ENCODE measurements at regions not wholly inside any gene's neighbourhood (a gene's known extent, or its start where the extent isn't known, plus 50 kb on each side); places are given as distances from the start of the nearest gene placed in this dataset.

DNA sequence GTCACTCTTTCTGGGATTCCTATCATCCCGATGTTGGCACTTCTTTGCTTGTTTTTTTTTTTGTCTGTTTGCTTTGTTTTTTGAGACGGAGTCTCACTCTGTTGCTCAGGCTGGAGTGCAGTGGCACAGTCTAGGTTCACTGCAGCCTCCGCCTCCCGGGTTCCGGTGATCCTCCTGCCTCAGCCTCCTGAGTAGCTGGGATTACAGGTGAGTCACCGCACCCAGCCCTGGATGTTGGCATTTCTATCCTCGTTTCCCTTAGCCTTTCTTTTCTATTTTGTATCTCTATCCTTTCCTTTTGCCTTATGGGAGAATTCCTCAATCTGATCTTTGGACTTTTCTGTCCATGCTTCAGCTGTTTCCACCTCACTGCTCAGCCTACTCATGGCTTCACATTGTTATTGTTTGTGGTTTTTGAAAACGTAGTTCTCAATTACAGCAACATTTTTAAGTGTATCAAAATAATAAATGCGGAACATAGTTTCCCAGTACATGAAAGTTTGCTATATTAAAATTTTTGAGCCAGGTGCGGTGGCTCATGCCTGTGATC is 62.1 kb upstream of the ZNF516 start:
- TF ChIP-seq, protein P1, sequence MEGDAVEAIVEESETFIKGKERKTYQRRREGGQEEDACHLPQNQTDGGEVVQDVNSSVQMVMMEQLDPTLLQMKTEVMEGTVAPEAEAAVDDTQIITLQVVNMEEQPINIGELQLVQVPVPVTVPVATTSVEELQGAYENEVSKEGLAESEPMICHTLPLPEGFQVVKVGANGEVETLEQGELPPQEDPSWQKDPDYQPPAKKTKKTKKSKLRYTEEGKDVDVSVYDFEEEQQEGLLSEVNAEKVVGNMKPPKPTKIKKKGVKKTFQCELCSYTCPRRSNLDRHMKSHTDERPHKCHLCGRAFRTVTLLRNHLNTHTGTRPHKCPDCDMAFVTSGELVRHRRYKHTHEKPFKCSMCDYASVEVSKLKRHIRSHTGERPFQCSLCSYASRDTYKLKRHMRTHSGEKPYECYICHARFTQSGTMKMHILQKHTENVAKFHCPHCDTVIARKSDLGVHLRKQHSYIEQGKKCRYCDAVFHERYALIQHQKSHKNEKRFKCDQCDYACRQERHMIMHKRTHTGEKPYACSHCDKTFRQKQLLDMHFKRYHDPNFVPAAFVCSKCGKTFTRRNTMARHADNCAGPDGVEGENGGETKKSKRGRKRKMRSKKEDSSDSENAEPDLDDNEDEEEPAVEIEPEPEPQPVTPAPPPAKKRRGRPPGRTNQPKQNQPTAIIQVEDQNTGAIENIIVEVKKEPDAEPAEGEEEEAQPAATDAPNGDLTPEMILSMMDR (IDR thresholded peaks at IDR 0.05; ENCODE audit: control extremely low read depth in 1 of 3, insufficient read depth in 1 of 3, low read depth in 1 of 3, low read length in 3 of 3), result no peak
- TF ChIP-seq POLR2A (IDR thresholded peaks at IDR 0.05; ENCODE audit: control extremely low read depth in 1 of 2, low read depth in 2 of 2, low read length in 2 of 2), result no peak
- no peak for TF ChIP-seq FOSL1 (IDR thresholded peaks at IDR 0.05; ENCODE audit: insufficient read depth, low read depth, low read length)
- no peak for TF ChIP-seq RAD21 (IDR thresholded peaks at IDR 0.05 in 1 of 2, conservative IDR thresholded peaks at IDR 0.05 in 1 of 2; ENCODE audit: low read depth in 2 of 2, low read length in 2 of 2)
- TF ChIP-seq ATF3 (IDR thresholded peaks at IDR 0.05; ENCODE audit: insufficient read depth, low read depth, low read length), result no peak
- no peak for TF ChIP-seq MAFK (IDR thresholded peaks at IDR 0.05; ENCODE audit: low read depth, low read length)
- no peak for TF ChIP-seq CEBPB (IDR thresholded peaks at IDR 0.05; ENCODE audit: low read depth, low read length)
- TF ChIP-seq CBX5 (IDR thresholded peaks at IDR 0.05; ENCODE audit: low read depth, low read length), result no peak
- no peak for TF ChIP-seq EZH2 (IDR thresholded peaks at IDR 0.05; ENCODE audit: low read depth, low read length, severe bottlenecking)

Measured in H1 (cell line).